IPS DF 4.7 (cell line): ENCODE measurements at regions not wholly inside any gene's neighbourhood (a gene's known extent, or its start where the extent isn't known, plus 50 kb on each side); places are given as distances from the start of the nearest gene placed in this dataset.

ENCODE experiments used
- DNase-seq: peaks from one replicate; pipeline ENCODE4 v3.0.0-alpha.2; 2013; ENCODE audit warnings: low spot score; ENCODE audit errors: extremely low read depth

DNA sequence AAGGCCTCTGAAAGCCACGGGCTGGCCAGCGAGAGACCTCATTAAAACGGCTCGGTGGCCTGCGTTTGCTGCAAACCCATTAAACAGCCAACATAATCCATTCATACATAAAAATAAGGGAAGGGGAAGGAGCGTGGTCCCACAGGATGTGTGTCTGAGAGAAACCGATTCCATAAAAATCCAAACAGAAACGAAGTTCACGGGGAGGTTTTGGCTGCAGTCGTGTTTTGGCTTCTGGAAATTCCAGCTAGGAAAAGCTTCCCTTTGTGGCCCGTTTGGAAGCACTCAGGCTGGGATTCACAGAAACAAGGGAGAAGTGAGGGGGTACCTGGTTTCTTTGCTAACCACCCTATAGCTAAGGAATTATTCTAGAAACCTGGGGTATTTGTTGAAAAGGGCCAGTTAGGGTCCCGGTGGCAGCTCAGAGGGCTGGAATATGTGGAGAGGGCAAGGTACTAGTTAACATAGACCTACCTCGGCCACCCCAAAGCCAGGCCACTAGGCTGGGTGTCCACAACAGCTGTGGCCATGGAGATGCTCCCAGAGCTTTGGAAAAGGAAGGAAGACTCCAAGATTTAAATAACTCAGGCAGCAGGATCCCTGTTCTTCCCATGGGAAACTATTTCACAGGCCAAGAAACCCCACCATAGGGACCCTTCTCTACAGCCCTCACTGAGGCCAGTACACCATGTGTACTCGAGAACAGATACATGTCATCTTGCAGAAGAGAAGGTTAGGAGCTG is 166.8 kb downstream of the BCOR start:
- no peak for DNase-seq

DNA sequence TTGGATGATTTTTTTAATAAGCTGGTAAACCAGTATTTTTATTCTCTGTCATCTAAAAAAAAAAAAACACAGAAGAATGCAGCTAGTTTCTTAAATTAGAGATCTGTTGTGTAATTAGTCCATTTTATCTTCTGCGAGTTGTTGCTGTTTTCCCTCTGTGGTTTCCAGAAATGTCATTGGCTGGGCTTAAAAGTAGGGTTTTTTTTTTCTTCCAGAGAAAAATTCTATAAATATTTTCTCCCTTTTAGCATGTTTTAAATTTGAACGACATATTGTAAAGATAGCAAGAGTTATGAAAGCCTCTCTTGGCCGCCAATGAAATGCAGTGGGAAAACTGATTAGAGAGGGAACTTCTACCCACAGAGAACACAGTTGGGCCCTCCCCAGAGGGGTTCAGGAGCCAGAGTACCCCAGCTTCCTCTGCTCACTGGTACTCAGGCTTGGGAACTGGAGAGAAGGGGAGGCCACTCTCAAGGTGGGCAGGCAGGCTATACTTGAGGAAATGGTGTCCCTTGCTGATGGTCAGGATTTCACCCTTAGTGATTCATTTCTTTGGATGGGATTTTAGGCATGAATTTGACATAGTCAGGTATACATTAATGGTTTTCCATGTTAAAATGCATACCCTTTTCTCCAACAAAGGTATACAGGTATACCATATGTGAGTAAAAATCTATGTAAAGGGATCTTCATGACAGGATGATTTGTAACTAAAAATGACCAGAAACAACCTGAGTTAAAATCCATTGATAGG is 166.1 kb downstream of the BCOR start:
- no peak for DNase-seq

DNA sequence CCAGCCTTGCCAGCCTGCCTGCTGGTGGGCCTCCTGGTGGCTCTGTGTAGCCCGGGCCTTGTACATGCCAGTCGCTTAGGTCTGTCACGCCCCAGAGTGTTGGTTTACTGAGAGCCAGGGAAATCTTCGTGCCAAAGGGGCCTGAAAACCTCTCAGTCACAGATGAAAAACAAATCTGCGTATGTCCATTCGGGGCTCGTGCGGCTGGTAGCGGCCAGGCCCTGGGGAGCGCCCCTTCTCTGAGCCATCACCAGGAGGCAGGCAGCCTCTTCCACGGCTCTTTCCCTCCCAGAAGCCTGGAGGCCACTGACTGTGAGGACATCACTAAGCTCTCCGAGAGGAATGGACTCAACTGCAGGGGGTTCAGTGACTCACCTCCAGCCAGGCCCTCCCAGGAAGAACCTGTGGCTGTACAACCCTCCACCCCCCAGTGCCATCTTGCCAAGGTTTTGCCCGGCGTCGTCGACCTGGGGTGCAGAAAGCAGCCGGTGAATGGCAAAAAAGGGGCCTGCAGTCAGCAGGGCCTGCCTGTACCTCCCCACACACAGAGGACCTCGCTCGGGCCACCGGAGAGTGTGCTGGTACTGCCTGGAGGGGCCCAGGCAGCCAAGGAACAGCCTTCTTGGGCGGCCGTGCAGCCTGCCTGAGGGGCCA is 162.2 kb downstream of the BCOR start:
- no peak for DNase-seq

DNA sequence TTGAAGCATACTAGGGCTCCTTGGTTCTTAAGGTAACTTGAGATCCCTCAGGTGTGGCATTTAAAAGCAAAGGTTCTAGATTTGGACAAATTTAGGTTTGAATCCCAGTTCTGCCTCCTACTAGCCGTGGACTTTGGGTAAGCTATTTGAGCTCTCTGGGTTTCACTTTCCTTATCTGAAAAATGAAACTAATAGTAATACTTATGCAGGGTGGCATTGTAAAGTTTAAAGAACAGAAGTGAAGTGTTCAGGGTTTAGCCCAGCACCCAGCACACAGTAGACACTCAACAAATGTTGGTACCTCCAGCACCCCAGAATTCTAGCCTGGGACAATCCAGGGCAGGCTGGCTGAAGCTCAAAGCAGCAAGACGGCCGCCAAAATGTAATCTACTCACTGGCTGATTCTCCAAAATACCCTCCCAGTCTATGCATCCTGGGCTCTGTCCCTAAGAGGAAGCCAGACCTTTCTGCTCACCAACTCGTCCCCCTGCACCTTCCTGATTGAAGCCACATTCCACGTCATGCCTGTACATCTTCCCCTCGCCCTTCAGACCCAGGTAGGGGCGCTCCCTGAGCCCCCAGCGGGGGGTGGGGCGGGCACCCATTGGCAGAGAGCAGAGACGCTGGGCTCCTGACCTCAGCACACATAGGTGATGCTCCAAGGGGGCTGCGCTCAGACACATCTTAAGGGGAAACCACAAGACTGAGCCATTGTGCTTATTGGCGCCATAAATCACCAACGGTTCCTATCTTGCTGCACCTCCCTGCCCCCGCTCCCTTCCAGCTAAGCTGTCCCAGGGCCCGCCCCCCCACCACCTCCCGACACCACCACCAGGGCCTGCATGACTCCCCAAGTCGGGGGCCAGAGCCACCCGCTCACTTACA is 160.6 kb downstream of the BCOR start:
- no peak for DNase-seq

DNA sequence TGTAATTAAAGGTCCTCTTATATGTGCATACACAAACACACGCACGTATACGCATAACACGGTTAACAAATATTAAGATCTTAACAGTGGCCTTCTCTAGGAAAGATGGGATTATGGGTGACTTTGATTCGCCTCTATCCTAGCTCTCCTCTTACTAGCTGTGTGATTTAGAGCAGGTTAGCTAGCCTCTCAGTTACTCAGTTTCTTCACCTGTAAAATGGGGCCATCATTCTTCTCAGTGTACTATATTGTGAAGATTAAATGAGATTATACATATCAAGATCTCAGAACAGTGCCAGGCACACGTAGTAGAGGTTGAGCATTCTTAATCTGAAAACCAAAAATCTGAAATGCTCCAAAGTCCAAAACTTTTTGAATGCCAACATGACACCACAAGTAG is 159.3 kb downstream of the BCOR start:
- no peak for DNase-seq

DNA sequence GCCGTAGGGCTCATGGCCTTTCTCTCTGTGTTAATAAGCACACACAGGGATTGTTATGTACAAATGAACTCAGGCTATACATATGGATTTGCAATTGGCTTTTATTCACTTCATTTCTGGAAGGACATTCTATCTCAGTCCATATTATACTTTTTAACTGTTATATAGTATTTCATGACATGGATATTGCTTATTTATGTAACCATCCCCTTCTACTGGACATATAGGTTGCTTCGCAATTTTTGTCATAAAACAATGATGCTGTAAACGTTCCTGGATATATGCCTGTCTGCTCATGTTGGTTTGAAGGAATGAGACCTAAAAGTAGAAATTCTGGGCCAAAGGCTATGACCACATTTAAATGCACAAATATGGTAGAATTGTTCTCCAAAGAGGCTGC is 158.1 kb downstream of the BCOR start:
- no peak for DNase-seq

DNA sequence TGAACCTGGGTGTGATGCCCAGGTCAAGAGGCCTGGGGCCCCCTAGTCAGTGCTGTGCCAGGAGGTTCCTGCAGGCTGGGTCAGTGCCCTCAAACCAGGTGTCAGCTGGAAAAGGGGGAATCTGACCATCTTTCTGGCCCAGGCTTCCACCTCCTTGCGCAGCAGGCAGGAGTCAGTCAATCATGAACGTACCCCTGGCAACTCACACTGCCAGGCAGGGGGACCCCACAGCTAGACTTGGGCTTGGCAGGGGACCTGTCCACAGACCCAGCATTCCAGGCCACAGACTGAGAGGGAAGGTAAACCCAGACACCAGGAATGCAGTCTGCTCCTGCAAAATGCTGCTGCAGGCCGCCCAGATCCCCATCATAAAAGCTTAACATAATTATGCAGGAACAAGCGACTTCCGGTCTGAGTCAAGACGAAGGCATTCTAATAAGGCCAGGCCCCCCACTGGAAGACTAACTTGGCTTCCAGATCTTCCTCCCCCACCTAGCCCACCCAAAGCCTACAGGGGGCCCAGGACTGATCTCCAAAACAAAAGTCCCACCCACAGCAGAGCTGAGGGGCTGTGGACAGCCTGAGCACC is 156.3 kb downstream of the BCOR start:
- no peak for DNase-seq

DNA sequence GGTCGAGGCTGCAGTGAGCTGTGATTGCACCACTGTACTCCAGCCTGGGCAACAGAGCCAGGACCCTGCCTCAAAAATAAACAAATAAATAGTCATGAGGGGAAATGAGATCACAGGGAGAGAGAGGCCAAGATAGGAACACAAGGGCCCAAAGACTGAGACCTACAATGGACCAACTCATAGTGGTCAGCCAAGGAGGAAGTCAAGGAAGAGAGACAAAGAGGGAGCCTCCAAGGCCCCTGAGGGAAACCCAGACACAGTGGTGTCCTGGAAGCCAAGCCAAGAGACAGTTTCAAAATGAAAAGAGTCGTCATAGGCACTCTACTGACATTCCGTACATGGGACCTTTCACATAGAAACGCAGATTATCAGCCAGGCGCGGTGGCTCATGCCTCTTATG is 153.3 kb downstream of the BCOR start:
- DNase-seq, result no peak

DNA sequence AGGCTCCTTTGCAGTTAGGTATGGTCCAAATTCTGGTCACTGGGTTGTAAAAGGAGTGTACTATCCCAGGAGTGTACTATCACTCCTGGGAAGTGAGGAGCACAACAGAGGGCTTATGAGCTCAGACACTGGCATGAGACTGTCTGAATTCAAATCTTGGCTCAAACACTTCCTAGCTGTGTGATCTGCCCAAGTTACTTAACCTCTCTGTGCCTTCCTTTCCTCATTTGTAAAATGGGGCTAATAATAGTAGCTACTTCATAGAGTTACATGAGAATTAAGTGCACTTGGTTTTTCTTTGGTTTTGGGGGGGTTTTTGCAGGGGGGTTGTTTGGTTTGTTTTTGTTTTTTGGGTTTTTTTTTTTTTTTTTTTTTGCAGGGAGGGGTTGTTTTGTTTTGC is 152.0 kb downstream of the BCOR start:
- DNase-seq, result no peak

DNA sequence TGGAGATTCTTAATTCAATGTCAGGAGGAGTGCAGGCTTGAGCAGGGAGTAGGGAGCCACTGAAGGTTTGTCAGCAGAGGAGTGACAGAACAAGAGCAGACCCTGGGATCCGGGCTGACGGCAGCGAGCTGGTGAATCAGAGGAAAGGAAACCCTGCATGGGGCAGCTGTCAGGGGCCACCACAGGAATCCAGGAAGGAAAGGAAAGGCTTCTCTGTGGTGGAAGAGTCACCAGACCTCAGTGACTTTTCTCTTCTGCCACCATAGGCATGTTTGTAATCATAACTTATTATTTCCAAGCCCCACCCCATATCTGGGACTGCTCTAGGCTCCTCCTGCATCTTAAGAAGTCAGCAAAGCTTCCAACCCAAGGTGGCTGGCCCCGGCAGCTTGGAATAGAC is 150.9 kb downstream of the BCOR start:
- no peak for DNase-seq

DNA sequence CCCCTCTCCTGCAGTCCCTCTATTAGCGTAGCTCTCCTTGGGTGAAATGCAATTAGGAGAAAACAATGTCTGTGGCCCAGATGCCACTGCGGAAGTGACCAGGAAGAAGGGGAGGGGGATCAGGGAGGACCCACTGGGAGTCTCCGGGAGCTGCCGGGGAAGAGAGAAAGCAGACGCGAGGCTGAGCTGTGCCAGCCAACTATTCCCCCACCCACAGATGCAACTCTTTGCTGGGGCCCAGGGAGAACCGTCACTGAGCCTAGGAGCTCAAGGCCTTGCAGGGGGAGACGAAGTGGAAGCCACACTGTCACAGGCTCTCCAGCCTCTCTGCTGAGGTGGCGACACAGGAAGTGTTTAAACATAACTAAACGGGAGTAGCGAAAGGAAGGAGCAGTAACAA is 149.2 kb downstream of the BCOR start:
- DNase-seq, result no peak

DNA sequence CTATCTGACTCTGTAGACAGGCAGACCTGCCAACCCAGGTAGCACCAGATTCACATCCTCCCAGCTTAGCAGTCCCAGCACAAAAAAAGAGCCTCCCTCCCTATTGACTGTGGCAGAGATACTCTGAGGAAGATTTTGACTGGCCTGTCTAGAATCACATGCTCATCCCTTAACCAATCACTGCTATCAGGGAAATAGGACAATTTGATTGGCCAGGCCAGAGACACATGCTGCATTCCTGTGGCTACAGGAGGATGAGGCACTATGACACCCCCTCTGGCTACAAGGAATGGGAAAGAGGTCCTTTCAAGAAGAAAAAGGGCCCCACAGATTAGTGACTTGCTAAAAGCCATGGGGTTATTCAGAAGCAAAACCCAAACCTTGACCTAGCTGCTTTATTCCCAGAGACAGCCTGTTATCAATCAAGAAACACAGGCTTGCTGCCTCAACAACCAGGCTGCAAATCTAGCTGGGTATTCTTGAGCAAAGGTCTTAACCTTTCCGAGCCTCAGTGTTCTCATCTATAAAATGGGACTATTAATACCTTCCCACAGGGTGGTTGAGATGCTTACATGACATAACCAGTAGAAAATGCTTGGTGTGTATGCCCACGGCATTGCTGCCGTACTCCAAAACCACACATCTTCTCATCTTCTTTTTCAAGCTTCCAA is 147.6 kb downstream of the BCOR start:
- no peak for DNase-seq

DNA sequence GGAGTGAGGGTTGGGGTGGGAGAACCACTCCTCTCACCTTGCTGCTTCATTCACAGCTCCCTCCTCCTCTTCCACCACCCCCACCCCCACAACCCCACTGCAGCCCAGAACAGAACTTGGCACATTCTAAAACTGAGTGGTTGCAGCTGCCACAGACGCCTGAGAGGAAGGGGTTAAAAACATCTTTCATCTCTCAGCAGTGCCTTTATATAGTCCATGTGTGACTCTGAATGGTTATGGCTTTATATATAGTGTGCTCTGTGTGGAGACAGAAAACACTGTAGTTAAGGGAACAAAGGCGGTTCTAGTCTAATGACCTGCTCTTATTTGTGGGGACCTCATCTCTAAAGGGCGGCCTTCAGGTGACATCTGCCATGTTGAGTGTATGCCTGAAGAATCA is 144.8 kb downstream of the BCOR start:
- no peak for DNase-seq

DNA sequence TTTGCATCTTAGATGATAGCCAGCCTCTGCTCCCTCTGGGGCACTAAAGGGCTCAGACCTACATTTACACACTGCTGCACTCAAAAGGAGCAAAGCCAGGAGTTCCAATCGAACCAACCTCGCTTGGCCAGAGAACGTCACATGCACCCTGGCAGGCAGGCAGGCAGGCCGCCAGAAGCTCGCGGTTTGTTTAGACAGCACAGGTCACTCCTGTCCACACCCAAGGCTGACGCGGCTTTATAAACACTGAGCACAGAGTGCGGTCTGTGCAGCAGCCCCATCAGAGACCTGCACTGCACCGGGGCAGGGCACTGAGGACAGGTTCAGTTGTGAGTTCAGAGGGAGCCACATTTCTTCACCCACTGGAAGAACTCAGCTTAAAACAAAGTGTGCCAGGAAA is 143.9 kb downstream of the BCOR start:
- no peak for DNase-seq

DNA sequence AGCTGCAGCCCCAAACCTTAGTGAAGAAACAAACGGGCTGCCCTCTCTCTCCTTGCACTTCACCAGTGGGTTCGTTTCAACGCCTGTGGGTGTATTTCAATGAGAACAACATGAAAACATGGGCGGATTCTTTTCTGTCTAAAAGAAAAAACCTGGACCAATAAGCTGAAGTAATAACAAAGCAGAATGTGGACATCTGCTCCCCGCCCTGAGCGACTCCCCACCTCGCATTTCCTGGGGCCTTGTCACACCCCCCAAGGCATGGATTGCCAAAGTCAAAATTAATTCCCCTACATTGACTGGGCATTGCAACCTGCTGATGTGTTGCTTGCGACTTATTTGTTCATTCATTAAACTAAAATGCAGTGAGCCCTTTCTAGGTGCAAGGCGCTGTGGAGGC is 142.9 kb downstream of the BCOR start:
- no peak for DNase-seq

DNA sequence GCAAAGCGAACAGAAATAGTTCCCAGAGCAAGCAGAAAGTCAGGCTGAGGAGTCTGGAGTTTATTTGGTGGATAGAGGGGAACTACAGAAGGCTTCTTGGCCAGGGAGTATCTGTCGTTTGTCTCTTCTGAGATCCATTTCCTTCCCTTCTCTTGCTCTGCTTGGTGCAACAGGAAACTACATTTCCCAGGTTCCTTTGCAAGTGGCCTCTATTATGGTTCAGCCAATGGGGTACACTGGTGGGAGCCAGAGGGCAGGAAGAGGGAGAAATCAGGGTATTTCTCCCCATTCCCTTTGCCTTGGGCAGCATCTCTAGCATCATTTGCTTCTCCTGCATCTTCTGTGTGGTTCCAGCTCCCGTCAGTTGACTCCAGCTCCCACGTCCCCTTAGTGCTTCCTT is 142.1 kb downstream of the BCOR start:
- no peak for DNase-seq

DNA sequence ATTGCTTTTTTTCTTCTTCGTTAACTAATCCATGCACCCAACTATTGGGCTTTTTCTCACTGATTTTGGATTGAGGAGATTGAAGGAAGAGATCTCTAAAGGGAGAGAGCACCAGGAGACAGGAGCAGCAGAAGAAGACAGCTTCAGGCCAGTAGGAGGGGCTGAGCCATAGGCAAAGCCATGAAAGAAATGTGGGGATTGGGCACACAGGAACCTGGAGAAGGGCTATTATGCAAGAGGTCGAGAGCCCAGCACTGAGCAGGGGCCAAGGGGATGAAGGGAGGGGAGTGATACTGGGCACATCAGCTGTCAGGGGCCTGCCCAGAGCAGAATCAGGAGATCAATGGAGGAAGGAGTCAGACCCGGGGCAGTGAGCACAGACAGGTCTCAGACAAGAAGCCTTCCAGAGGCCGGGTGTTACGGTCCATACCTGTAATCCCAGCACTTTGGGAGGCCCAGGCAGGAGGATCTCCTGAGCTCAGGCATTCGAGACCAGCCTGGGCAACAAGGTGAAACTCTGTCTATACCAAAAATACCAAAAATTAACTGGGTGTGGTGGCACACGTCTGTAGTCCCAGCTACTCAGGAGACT is 140.9 kb downstream of the BCOR start:
- no peak for DNase-seq

DNA sequence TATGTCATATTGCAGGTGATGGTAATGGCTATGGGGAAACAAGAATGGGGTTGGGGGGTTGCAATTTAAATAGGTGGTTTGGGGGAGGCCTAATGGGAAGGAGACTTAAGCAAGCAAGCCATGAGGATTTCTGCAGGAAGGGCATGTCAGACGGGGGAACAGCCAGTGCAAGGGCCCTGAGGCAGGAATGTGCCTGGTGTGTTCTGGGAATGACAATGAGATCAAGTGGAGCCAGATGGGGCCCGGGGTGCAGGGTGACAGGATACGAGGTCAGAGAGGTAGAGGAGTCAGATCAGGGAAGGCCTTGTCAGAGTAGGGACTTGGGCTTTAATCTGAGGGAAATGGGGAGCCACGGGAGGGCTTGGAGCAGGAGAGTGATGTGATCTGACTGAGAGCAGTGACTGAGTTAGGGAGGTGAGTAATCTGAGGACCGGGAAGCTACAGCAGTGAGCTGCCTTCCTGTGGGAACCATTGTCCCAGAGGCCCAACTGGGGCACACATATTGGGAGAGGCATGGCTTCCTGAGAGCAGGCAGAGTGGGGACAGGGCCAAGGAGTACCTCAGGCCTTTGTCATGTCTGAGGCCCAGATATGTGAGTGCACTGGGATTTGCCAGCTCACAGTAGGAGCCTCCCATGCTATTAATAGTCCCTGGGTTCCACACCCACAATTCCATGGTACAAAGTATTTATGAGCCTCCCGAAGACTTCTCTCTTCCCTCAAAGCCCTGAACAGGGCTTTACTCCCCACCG is 139.8 kb downstream of the BCOR start:
- DNase-seq, result no peak

DNA sequence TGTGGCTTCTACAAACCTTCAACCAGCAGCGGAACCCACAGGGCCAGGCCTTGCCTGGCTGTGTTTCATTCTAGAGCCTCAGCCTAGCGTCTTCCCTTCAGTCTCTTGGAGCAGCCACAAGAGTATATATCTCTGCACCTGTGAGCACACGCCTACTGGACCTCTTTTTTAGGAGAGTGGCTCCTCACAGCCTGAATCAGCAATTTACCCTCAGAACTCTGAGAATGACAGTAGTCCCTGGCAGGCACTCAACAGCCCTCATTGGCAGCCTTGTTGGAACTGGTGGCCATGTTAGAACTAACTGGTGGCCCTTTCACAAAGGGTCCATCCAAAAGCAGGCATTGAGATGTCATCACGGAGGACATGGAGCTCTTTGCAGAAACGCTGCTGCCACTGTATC is 138.9 kb downstream of the BCOR start:
- no peak for DNase-seq

DNA sequence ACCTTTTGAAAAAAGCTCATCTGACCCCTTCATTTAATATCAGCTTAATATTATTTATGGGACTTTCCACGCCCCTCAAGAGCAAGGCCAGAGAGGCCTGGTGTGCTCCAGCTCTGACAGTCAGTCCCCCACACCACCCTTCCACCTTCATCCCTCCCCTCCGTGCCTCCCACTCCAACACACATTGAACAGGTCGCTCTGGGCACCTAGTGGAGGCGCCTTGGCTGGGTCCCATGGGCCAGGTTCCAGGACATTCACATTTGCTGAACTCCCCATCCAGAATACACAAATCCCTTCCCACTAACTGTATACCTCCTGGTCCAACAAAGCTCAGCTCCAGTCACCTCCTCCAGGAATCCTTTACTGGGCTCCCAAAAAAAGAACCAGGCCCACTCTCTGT is 137.5 kb downstream of the BCOR start:
- no peak for DNase-seq
